GM19025 (cell line): ENCODE measurements at regions not wholly inside any gene's neighbourhood (a gene's known extent, or its start where the extent isn't known, plus 50 kb on each side); places are given as distances from the start of the nearest gene placed in this dataset.
A peak's percentile ranks its signal among the peaks of the same experiment; 100 is the strongest.

Experiments
- ATAC-seq: cut with Tn5 transposase; IDR thresholded peaks from one replicate; pipeline ENCODE4 v1.9.1; 2021; ENCODE audit warnings: mild to moderate bottlenecking, low read depth, moderate library complexity; ENCODE audit not compliant: unreplicated experiment

DNA sequence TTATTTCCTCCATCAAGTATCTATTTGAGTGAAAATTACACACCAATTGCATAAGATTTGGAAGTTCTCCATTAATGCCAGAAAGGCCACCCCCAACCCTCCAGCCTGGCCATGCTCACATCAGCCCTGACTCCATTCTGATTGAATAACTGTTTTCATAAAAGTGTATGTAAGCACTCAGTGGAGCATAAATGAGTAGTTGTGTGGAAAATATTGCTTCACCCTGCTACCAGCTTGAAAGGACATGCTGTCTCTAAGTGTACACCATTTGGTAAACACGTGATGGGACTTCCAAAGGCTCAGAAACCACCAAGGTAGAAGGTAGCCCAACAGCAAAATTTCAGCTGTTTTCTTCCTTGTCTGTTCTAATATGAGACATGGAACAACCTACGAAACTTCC, 393.8 kb downstream of the ZNF385D start:
- no peak for ATAC-seq

DNA sequence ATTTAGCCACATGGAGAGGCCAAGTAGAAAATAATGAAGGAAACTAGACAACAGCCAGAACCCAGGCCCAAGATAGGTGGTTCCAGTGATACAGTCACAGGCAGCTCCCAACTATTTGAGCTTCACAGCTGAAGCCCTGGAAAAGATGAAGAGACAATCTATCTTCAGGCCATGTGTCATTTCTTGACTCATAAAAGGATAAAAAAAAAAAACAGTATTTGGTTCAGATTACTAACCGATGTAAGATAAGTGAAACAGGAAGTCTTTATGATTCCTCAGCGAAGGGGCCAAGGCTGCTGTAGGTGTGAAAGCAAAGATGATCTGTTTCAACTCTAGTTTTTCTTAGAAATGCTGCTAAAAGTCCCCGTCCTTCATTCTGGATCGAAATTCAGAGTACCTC, 394.6 kb downstream of the ZNF385D start:
- ATAC-seq, result no peak

DNA sequence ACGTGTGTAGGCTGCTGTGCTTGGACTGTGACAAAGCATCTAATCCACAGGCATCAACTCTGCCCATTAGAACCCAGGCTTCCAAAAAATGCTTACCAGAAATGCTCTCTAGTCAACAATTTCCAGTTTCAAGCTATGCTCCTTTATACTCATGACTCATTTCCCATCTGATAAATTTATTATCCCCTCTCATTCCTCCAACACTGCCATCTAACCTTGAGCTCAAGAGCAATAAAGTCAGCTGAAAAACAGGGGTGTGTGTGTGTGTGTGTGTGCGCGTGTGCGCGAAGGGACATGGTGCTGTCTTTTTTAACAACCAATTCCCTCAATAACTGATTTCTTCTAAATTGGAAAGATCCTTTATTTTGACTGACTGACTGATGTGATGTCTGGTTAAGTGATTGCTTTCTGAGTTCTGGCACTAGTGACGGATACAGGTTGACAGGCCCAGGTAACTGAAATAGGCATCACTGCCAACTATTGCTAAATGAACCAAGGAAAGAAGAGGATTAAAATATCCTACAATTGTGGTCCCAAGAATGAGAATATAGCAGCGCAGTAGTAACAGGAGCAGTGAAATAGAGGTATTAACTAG, 405.5 kb downstream of the ZNF385D start:
- no peak for ATAC-seq

DNA sequence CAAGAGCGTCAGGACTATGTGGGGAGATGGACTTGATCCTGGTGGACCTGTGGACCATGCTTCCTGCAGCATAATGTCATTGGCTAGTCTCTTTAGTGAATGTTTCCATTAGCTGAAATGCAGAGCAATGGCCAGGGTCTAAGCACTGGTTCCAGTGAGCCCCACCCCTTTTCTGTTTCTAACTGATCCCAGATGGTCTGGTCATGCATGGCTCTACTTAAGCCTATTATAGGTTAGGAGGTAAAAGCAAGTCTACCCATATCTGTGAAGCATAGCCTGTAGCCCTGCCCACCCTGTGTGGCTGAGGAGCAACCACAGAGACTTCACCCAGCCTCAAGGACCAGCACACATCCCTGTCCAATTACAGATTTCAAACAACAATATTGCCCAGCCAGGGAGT, 419.2 kb downstream of the ZNF385D start:
- no peak for ATAC-seq

DNA sequence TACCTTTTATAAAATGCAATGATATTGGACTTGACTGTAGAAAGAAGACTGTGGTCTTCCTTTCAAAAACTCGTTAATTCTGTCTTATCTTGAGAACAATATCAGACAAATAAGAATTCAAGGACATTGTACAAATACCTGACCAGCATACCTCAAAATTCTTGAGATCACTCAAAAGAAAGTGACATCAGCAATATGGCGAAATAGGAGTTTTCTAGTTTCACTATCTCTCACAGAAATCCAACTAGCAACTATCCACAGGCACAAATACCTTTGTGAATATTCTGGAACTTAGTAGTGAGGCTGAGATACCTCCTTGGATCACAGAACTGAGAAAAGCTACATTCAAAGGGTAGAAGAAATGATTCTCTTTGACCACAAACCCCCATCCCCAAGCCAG, 419.7 kb downstream of the ZNF385D start:
- no peak for ATAC-seq

DNA sequence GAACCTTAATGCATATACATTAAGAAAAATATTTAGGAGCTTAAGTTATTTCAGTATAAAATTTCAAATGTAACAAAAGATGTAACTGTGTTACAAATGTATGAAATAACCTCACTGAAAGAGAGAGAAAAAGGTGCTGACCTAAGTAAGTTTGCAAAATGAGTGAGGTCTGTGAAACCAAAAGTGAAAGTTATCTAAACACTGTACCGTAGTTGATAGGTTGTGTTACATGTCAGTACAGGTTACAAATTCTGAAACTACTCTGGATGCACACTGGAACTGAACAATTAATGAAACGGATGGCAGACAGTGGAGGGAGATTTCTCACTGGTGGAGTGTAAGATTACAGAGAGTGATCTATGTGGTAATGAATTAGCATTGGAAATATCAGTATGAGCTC, 420.7 kb downstream of the ZNF385D start:
- ATAC-seq, result peak; percentile 72

DNA sequence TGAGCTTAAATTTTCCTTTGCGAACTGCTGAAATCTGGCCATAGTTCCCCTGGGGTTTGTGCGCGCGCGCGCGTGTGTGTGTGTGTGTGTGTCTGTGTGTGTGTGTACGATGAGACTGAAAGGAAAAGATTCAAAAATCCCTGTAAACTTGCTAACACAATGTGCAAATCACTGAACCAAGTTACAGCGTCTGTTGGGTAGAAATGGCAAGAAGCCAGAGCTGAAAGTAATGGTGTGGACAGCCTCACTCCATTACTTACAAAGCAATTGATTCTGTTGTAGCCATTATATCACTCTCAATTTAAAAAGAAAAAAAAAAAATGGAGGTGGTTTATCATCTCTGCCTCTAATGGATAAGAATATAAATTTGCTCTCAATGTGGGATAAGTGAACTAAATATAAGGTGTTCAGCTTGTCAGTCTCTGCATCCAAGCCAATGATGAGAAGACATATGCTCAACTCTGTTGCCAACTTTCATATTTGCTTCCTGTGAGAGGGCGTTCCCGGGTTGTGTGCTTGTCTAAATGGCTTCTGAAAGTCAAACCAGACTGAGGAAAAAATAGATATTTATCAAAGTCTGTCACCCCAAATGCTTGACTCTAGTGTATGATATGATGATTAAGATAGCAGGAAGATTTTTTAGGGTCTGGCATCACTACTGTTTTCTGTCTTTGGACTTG, 422.2 kb downstream of the ZNF385D start:
- no peak for ATAC-seq

DNA sequence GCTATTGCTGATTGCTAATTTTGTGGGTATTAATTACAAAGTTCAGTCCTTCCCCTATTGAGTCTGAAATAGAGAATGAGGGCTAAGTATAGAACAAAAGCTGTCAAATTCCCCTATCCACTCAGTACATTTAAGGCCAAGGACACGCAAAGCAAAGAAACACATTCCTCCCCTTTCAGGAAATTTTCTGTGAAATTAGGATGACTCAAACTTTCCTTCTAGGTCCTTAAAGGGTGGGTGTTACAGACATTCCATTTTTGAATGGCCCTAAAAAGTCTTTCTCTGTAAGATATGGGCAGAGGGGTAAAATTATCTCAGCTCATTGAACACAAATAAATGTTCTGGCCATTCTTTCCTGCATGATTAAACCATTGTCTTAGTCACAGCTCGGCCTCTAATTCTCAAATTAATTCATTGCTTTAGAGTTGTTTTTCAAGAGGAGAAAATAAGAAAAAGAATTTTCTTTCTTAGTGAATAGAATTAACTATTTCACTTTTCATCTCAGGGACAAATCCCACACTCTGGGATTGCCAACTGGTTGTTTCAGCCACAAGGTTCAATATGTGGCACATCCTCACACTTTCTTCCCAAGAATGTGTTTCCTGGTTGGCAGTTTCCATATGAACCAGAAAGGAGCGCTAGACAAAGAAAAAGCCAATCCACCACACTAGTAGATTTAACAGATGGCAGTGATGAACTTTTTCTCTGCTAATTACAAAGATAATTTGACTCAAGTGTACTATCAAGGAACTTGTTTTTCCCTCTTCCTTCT, 424.1 kb downstream of the ZNF385D start:
- no peak for ATAC-seq

DNA sequence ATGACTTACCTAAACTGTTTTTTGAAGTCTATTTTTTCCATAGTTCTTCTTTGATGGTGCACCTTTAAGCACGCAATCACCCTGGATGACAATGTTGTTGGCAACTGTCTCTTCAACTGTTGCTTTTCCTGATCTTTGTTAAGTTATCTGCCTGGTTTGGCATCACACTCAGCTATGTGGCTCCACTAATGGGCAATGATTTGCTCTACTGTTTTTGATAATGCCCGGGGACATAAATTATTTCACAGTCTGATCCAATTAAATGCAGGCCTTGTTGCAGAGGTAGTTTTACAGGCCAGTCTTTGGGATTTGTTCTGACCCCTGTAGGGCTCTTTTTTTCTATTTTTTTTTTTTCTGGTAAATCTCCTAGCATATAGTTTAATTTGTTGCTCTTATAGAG, 436.3 kb downstream of the ZNF385D start:
- ATAC-seq, result no peak

DNA sequence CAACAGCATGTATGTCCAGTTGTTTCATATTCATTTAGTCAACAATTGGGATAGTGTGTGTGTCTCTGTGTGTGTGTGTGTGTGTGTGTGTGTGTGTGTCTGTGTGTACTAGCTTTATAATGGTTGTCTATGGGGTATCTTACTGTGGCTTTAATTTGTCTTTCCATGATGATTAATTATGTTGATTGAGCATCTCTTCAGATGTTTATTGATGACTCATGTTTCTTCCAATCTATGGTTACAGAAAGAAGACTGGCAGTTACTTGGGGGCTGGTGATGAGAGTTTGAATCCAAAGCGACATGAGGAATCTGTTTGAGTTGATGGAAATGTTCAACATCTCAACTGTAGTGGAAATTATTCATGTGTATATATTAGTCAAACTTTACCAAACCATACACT, 440.1 kb downstream of the ZNF385D start:
- no peak for ATAC-seq

DNA sequence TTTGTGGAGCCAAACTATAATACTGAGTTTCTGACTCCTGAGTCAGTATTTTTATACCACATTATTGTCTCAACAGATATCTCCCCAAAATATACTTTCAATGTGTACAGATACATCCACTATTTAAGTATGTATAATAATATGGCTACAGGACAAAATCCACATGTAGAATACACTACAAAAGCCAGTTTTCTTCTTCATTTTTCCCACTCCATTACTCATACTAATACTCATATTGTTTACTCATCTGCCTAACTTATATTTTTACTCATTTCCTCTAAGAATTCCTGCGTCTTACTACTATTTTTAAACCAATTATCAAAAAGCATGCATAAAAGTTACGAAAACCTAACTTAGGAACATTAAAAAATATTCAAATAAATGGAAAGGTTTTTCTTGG, 440.8 kb downstream of the ZNF385D start:
- no peak for ATAC-seq

DNA sequence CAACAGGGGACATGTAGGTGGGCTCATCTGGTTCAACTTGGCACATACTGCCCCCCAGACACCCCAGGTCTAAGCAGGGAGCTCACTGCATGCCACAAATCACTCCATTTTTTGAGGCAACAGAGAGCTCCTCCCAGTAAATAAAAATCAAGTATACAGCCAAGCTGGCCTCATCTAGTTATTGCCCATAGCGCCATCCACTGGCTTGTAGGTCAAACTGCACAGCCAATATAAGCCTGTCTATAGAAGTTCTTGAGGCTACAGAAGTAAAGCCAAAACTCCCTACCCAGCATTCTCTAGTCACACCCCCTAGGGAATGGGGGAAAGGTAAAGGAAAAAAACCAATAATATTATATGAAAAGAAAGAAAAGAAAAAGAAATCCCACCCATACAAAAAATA, 453.7 kb downstream of the ZNF385D start:
- no peak for ATAC-seq

DNA sequence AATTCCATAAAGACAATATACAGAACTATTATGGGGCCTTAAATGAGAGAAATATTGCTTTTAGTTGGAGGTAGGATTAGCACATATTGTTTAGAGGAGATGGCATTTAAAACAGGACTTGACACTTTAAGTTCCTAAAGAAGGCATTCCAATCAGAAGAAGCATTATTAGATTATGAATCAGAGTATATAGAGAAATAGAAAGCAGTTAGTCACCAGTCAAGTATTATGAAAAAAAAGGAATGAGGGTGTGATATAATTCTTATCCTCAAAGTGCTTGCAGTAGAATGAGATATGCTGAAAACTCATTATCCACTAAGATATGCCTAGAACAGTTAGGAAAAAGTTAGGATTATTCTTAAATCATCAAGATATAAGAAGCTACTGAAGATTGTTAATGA, 456.2 kb downstream of the ZNF385D start:
- no peak for ATAC-seq

DNA sequence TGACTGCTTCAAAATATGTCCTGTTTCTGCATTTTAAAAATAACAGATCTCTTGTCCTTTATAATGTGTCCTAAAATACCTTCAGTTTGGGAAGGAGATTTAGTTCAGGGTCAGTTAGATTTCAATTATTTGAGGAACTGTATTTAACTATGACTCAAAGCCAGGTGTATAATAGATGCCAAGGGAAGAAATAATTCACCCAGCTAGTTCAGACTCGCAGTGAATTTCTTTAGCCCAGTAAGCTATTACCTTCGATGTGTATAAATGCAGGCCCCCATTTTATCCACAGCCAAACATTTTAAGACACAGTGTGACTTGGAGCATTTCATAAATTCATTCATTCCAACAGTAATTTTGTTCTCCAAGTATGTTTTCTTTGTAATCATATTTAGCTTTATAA, 458.0 kb downstream of the ZNF385D start:
- no peak for ATAC-seq

DNA sequence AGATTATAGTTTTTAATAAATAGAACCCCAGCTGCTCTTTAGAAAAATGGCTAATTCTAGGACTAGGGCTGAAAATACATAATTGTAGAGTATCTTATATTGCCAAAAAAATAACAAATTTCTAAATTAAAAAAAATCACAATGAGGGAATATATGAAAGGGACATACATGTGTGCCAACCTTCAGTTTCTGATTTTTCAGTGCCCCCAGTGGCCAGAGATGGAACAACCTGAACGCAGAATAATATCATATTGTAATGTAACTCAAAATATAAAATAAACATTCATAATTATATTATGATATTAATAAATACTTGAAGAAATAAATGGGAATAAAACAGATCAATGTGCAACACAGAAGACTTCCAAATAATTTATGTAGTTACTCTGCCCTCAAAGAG, 460.5 kb downstream of the ZNF385D start:
- no peak for ATAC-seq

DNA sequence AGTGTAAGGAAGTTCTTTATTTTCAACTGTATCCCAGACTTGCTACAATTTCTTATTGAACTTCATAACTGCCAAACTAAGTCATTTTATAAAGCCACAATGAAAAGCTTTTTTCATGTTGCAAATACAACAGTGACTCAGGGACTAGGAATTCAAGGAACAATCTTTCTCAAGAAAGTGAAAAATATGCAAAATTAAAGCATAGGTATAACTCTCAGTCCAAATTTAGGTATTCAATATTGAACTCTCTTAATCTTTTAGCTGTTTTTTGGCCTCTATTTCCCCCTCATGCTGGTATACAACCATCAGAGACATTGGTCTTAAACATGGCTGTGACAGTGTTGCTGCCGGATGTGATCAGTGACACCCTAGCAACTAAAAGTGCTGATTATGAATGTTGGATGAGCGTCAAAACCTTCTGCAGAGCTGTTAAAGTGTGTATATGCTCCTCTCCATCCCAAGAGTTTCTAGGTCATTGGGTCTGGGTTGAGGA, 476.9 kb downstream of the ZNF385D start:
- no peak for ATAC-seq

DNA sequence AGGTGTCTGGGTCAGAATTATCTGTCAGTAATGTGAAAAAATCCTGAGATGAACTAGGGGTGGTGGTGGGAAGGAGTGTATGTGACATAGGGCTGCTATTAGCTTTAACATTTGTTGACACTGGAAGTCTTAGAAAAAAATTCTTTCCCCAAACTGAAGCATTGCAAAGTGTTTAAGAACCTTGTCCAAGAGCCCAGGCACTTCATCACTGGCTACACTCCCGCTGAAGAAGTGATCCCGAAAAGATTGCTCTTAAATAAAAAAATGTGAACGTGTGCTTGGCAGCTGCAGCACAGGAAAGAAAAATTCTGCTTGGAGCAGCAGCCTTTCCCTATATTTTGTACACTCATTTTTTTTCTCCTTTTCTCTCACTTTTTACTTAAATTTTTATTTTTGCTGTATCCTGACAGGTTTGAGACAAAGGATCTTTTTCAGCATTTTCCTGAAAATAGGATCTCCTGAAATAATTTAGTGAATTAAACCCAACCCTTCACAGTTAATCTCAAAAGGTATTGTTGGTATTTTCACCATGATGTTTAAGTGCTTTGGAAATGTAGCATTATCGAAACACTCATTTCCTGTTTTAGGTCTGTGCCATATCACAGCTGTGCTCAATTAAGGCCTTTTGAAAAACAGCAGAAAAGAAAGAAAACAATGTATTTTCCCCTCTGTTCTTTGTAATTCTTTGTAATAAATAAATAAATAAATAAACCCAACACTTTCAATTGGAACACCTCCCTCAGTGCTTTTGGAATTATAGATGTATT, 477.6 kb downstream of the ZNF385D start:
- ATAC-seq, result no peak

DNA sequence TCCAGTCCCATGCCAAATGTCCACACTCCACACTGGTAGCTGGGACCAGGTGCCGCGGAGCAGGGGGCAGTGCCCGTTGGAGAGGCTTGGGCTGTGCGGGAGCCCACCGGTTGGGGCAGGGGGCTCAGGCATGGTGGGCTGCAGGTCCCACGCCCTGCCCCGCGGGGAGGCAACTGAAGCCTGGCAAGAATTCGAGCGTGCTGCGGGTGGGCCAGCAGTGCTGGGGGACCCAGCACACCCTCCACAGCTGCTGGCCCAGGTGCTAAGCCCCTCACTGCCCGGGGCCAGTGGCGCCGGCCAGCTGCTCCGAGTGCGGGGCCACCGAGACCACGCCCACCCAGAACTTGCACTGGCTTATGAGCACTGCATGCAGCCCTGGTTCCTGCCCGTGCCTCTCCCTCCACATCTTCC, 479.4 kb downstream of the ZNF385D start:
- no peak for ATAC-seq

DNA sequence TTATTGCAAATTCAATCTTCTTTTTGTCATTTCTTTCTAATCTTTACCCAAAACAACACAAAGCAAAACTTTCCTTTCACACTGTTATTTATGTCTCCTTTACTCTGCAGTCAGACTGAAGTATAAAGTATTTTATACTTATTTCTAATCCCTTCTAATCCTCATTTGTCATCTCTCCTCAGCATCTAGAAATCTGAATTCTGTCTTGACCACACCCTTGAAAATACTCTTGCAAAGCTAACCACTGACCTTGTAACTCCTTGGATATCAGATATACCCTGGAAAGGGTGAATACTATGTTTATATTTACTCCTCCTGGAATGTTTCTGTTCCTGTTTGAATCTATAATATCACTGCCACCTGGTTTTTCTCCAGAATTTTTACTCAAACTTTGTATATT, 481.1 kb downstream of the ZNF385D start:
- no peak for ATAC-seq

DNA sequence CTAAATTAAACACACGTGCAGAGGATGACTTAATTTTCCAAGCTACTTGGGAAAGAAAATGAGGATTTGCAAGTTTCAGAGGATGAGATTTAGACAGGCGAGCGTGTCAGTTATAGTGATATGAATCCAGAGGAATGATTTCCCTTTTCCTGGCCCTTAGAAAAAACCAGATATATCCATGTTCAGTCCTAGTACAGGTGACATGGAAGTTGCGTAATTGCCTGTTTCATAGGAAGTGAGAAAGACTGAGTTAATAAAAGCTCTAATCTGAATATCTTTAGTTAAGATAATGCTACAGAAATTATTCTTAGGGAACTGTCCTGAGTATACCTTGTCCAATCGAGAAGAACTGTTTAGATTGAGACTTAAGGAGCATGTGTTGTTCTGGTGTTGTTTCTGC, 490.5 kb downstream of the ZNF385D start:
- ATAC-seq, result no peak

DNA sequence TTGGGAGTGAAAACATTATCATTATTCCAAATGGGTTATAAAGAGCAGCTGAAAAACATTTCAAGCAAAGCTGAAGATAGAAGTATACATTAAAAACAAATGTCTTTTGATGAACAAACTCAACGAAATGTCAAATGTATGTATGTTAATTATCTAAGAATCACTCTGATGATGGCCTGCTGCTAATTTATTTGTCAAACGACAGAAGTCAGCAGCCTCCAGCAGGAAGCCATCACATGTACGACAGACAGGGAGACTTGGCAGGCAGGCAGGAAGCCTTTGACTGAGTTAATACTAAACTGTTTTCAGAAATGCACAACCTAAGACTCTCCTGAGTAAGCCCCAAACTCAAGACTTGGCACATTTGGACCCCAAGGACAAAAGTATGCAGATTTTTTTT, 491.1 kb downstream of the ZNF385D start:
- no peak for ATAC-seq
